Fibroblast of skin of left biceps (primary cell): ENCODE measurements at regions not wholly inside any gene's neighbourhood (a gene's known extent, or its start where the extent isn't known, plus 50 kb on each side); places are given as distances from the start of the nearest gene placed in this dataset.

ENCODE experiments used
- DNase-seq, 2 experiments: peaks; one replicate each; pipeline ENCODE4 v3.0.0-alpha.2; 2013; ENCODE audit warnings: low read depth in 2 of 2

DNA sequence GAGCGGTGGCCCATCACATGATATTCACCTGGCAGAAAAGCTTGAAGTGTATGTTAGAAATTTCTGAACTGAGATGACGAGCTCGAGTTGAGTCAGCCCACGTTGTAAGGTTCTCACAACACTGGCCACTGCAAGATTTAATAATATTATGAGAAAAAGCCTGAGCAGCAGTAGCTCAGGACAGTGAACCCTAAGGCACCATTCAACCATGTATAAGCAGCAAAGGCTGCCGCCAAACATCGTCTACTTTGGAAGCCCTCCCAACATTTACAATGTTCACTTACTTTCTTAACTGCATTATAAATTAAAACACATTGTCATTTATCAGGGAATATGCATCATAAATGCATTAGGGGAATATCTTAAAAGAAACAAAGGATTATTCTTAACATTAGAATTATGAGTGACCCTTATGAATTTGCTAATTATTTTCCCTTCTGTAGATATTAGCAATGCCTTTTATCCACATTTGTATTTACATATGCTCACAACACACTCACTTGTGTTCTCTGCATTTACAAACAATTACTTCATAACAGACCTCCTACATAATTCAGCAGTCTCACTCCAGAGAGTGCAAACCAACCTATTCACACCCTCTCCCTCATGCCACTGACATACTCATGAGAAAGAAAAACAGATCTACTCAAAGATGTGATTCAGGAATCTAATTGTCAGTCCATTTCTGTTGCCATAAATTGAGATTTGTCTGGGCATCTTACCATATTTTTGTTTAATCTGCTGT is 57.7 kb upstream of the CARD18 start:
- no peak for DNase-seq

DNA sequence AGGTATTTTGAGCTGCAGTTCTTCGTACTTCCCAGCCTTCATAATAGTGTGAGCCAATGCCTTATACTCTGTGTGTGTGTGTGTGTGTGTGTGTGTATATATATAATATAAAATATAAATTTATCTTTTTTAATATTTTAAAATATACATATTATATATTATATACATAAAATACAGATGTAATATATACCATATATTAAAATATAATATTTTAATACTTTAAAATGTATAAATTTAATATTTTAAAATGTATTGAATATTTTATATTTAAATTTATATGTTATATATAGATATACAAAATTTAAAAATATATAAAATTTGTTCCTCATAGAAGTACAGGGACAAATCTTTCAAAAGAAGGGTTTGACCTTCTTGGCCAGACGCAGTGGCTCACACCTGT is 53.7 kb upstream of the CARD18 start:
- no peak for DNase-seq

DNA sequence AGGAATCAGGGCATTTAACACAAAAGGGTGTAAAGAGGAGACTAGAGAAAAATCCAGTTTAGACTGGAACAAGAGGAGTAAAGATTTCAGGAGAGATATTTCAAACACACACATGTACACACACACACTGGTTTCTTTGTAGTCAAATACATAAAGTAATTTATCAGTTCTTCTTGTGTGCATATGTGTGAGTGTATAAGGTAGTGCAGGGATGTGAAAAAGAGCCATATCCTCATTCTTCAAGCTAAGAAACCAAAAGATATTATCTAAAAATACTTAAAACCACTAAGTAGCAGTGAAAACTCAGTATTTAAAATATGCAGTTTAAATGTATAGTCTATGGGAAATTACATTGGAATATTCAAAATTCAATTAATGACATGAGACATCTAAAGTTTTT is 52.5 kb upstream of the CARD18 start:
- DNase-seq, result no peak

DNA sequence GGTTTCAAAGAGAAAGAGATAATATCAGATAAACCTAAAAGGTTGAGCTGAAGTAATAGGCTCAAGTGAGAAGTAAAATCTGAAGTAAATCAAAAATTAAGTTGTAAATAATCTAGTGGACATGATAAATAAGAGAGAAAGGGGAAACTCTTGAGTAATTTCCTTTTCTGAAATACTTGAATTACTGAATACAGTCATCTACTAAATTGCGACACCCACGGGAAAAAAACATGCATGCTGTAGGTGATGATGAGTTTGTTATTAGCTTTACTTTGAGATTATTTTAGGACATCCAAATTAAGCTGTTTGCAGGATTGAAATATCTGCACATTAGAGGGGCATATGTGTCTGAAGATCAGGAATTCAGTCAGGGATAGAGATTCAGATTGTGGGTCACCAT is 50.0 kb upstream of the CARD18 start:
- no peak for DNase-seq
